ENCODE measurements at regions not wholly inside any gene's neighbourhood (a gene's known extent, or its start where the extent isn't known, plus 50 kb on each side); places are given as distances from the start of the nearest gene placed in this dataset.
"Not testable (repeated sequence)": the region's sequence is repeated elsewhere in the genome, so short reads cannot be mapped to it uniquely, and the experiment has no call there.

DNA sequence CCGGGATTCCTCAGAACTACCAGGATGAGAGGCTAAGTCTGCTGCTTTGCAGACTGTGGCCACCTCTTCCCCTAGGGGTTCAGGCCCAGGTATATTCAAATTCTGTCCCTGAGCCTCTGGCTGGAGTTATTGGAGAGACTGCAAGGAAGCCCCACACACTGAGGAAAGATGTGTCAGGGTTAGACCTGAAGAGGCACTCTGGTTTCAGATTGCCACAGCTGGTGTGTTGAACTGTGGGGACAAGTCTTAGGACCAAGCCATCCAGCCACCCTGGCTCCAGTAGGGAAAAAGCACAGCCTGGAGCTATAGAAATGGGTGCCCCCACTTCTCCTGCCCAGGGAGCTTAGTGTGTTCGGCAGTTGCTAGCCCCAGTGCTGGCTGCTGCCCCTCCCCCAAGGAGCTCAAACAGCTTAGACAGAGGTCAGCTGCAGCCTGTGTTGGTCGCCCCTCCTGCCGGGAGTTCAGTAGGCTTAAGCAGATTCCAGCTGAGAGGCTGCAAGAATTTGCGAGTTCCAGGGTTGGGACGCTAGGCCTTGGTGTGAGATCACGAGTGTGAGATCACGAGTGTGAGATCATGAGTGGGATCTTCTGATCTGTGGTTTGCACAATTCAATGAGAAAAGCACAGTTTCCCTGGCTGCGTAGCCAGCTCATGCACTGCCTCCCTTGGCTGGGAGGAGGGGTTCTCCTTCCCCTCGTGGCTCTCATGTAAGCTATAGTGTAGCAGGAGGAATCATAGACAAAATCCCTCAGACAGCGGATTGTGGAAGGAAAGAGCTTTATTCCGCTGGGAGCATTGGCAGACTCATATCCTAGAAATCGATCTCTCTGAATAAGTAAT lies 552.1 kb upstream of the CHORDC1 start:
- no peak for DNase-seq (ENCODE audit: low read depth in 2 of 2)

DNA sequence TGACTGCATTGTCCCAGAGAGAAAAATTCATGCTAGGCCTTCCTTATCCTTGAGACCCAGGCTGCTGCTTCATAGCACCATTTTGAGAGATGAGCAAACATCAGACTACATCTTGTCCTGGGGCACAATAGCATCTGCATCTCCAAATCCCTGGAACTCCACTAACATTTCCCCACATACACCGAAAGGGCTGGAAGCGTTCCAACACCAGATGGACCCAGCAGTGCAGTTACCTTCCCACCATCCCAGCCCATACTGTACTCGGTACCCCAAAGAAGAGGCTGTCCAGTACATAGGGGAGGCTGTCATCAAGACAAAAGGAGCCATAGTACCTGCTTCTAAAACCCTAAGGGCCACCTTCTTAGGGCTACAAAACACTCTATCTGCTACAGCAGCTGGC lies 547.2 kb upstream of the CHORDC1 start:
- DNase-seq (ENCODE audit: low read depth in 2 of 2): no peak

DNA sequence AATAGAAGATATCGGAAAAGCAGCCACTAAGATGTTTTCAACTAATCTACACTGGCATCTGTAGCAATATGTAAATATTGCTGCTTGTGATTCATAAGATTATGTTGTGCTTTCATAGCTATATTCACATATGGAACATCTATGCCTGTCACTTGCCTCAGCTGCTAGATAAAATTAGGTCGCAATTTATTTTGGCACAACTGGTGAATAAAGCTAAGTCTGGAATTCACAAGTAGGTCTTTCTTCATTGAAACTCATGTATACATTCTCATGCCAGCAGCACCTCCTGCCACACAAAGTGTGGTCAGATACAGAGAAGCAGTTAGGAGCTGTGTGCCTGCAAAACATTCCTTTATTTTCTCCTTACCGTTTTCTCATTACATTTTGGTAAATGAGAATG lies 543.3 kb upstream of the CHORDC1 start:
- DNase-seq (ENCODE audit: low read depth in 2 of 2): no peak

DNA sequence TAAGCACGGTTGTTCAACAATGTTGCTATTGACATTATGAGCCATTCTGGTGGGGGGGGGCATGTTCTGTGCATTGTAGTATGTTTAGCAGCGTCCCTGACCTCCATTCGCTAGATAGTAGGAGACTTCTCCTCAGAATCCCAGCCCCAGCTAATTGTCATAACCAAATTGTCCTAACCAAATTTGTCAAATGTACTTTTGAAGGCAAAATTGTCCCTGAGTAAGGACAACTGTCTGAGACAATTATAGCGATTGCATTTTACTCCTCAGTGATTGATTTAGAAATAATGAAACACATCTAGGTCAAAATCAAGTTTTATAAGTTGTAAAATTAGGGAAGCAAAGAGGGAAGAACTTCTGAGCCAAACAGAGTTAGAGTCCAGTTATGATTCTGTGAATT lies 541.8 kb upstream of the CHORDC1 start:
- no peak for DNase-seq (ENCODE audit: low read depth in 2 of 2)

DNA sequence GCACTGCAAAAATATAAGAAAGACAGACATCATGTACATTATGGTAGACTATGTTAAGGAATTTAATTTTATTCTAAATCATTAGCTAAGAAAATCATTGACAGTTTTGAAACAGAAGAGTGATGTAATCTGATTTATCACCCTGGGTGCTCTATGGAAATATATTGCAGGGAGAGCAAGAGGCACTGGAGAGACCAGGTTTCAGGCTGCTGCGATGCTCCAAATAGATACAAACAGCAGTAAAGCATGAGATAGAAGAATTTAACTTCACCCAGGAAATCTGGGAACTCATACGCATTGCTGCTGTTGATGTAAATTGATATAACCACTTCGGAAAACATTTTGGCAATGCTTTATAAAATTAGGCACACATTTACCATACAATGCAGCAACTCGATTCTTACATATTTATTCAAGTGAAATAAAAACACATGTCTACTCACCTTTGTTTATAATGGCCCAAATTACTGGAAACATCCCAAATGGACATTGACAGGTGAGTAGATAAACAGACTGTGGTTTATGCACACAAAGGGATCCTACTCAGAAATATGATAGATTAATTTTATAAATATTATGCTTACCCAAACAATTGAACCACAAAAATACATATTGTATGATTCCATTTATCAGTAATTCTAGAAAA lies 535.1 kb upstream of the CHORDC1 start:
- DNase-seq (ENCODE audit: low read depth in 2 of 2): no peak

DNA sequence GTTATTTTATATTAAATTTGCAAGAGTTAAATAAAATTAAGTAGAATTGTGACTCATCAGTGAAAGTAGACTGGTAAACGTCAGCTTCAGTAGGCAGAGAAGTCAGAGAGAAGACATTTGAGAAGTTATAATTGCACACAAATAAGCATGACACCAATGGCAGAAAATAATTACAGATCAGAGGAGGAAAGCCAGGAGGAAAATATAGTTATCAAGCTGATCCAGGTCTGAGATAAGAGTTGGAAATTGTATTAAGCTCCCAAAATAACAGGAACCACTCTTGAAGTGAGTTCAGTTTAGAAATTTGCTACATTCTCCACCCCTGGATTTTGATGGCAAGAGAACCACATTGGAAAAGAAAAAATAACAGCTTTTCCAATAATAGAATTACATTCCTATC lies 533.8 kb upstream of the CHORDC1 start:
- DNase-seq (ENCODE audit: low read depth in 2 of 2): no peak

DNA sequence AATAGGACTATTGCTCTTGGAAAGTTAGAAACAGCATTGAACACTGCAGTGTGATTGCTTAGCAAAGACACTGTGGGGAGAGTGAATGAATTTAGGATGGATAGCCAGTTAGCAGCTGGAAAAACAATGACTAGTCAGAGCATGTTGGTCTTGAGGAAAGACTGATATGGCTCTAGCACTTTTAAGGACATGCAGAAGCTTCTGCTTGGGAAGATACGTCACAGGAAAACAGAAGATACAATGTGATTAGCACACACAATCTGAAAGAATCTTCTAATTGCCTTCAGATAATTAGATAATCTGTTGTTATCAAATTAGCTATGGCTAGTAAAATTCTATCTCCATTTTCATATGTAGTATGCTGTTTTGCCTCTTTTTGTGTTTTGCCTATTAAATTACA lies 530.7 kb upstream of the CHORDC1 start:
- DNase-seq (ENCODE audit: low read depth in 2 of 2): no peak

DNA sequence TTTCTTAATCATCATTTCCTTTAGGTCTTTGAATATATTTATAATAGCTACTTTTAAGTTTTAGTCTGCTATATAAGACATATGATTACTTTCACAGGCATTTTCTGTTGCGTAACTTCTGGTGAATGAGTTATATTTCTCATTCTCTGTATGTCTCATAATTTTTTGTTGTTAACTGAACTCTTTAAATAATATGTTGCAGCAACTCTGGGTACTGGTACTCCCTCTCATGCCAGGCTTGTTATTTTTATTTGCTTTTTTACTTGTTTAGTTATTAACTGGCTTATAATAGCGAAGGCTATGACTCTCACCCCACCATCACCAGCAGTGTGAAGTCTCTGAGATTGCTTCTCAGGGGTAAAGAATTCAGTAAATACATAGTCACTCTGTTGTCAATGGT lies 524.2 kb upstream of the CHORDC1 start:
- DNase-seq (ENCODE audit: low read depth in 2 of 2): no peak

DNA sequence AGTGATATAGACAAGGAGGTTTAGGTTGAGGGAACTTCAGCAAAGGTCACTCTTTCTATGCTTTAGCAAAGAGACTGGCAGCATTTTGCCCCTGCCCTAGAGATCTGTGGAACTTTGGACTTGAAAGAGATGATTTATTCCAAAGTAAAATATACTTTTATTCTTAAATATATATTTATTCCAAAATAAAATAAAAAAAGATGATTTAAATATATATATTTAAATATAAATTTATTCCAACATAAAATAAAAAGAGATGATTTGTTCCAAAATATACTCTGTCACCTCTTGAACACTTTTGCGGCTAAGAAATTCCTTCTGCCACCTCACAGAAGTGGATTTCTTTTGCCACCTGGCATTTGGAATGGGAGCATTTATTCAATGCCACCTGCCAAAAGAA lies 521.3 kb upstream of the CHORDC1 start:
- no peak for DNase-seq (ENCODE audit: low read depth in 2 of 2)

DNA sequence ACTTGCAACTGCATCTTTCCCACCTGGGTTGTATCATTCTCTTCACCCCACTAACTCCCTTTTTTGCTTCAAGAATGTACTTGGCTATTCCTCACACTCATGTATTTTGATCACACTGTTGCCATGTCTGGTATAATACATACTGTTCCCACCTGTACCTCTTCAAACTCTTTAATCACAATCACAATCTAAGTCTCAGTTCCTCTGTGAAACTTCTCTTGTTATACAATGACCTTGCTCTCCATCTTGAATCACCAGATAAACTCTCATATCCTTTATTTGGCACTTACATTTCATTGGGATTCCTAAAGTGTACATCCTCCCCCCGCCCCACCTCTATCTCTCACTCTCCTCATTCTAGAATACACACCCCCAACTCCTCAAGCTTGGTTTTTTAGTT lies 516.0 kb upstream of the CHORDC1 start:
- no peak for DNase-seq (ENCODE audit: low read depth in 2 of 2)

DNA sequence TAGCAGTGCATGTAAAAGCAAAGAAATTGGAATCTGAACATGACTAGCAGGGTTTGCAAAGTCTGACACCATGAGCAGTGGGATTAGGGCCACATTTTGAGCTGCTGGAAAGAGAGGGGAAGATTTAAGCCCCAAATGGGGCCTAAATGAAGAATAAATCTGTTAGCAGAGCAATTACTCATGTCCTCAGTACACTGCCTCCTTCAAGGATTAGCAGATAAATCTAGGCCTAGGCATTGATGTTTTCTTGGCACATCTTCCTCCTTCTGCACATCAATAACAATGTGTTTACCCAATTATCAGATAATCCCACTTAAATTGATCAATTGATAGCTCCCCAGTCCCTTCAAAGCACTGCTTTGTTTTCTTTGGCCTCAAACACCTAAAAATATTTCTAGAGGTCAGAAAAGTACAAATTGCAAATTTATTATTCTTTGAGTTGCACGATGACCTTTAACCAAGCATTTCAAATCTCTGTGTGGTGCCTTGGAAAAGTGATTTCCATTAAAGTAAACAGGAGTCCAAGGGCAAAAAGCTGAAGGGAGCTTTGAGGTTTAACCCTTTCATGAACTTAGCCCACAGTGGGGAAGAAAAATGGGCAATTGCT lies 514.7 kb upstream of the CHORDC1 start:
- no peak for DNase-seq (ENCODE audit: low read depth in 2 of 2)

DNA sequence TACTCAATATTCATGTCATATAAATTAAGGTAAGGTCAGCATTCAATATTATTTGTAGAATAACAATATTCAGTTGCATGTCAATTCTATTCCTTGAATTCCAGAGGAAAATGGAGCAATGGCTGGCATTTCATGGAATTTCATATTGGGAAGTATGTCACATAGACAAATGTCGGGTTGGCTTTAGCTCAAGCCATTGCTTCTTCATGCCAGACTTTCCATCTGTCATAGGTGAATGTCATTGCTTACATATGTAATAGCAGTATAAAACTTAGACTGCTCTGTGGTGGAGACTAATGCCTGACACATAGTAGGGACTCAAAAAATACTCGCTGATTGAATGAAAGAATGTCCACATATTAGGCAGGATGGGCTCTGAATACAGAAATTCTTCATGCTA lies 509.6 kb upstream of the CHORDC1 start:
- DNase-seq (ENCODE audit: low read depth in 2 of 2): no peak

DNA sequence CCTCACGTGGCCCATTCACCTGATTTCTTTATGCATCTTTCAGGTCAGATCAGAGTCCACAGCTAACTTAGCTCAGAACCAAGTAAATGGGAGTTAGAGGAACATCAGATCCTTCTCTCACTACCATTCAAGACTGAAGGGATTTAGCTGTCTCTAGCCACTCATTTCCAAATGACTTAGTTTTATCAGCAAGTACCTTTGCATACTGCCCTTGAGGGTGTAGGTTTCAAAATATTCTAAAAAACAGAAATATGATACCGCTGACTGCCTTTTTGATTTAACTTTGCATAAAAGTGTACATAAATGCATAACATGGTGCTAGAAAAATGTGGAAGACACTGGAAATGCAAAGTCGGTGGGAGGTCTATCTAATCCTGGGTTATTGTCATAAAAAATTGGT lies 500.6 kb upstream of the CHORDC1 start:
- DNase-seq (ENCODE audit: low read depth in 2 of 2): no peak

DNA sequence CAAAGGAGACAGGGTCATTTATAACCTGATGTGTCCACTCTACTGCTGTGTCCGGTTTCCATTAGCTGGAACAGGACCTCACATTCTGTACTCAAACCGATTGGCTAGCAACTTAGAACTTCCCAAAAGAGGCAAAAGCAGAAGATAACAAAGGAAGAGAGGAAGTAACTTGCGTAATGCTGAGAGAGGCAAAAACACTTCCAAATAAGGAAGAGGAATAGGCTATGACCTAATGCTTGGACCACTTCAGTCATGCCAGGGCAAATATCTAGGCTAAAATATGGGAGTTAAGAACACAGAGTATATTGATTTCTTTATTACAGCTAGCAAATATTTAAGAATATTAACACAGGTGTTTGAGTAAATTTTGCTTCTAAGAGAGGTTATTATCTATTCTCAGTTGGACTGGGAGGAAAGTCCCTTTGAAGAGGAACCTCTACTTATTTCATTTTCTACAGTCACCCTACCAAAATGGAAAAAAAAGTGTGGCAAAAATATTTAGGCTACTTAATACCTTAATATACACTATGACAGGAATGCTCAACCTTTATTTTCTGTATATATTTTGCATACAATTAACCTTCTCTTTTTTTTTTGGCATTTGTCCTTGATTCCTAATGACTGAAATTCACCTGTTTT lies 499.8 kb upstream of the CHORDC1 start:
- no peak for DNase-seq (ENCODE audit: low read depth in 2 of 2)

DNA sequence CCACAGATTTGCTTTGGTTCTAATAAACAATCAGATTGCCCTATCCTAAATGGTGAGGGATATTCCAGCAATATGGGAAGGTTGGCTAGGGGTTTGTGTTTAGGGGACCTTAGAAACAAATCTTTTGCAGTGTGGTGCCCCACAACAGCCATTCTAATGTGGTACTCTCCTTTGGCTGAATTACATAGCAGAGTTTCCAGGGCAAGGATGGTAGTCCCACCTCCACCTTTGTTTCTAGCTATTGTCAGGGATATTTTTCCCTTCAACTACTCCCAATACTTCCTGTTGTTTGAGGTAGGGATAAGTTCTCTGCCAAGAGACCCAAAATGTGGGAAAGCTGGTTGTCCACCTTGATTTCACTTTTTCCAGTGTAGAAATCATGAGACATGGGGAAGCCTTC lies 494.7 kb upstream of the CHORDC1 start:
- DNase-seq (ENCODE audit: low read depth in 2 of 2): no peak

DNA sequence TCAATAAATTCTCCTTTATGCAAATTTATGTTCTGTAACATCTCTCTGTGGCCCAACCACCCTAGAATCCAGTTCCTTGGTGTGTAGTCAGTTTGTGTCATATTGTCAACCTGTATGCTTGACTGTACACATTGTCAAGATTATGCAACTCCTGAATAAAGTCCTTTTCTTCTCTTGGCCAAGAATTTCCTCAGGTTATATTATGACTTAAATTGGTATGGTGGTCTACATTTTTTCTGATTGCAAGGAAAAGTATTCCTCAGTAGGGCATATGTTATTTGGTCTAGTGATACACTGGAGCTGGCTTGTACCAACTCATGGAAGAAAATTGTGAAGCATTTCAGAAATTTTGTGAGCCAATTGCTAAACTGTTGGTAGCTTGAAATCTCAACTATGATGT lies 482.8 kb upstream of the CHORDC1 start:
- no peak for DNase-seq (ENCODE audit: low read depth in 2 of 2)

DNA sequence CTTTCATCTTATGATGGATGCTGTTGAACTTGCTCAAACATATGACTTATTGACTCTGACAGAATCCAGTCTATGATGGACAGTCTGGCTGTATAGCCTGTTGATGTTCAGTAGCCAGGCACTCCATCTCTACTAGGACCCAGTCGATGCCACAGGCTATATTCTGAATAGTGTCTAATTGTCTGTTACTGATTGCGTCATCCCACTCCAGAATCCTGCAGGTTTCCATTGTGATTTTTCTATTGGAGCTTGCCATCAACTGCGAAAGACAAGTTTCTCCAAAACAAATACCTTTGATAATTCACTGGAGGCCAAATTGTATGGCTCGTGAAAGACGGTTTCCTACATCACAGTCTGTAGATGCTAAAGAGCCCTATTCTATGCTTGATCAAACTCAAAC lies 481.7 kb upstream of the CHORDC1 start:
- DNase-seq (ENCODE audit: low read depth in 2 of 2): no peak

DNA sequence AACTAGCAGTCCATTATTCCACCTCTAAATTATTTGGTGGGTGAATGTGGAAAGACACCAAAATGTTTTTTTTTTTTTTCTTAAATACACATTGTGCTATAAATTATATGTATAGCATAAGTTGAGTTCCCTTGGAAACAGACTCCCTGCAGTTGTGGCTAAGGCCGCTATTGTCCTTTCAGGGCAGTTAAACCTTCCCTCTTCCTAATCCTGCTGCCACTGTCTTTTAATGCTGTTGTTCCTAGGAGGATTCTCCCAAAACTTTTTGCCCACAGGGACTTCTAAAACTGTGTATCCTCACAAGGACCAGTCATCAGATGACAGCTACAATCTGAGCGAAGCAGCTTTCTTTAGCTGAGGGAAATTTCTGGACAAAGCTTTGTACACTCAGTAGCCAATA lies 478.9 kb upstream of the CHORDC1 start:
- no peak for DNase-seq (ENCODE audit: low read depth in 2 of 2)

DNA sequence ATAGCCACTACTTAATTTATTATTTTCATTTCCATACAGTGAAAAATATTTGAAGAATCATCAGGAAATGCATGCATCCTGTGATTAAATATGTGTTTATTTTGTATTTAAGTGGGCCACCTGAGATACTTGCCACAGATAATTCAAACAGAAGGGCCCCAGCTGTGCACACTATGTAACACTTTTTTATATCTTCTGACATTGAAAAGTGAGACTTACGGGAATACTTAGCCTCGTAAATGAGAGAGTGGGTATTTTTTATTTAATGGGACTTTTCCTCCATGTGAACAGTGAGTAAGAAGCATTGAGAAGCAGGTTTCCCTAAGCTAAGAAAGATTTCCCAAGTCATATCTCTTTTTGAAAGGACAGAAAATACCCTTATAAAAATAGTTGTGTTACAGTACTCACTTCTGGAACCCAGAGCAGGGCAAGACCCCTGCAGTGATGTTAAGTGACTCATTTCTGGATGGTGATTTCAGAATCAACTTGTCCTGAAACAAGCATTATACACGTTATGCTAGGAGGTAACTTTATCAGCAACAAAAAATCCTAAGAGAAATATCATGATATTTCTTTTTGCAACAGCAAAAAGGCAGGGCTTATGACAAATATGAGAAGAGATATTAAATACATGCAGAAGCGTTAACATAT lies 478.1 kb upstream of the CHORDC1 start:
- DNase-seq (ENCODE audit: low read depth in 2 of 2): no peak

DNA sequence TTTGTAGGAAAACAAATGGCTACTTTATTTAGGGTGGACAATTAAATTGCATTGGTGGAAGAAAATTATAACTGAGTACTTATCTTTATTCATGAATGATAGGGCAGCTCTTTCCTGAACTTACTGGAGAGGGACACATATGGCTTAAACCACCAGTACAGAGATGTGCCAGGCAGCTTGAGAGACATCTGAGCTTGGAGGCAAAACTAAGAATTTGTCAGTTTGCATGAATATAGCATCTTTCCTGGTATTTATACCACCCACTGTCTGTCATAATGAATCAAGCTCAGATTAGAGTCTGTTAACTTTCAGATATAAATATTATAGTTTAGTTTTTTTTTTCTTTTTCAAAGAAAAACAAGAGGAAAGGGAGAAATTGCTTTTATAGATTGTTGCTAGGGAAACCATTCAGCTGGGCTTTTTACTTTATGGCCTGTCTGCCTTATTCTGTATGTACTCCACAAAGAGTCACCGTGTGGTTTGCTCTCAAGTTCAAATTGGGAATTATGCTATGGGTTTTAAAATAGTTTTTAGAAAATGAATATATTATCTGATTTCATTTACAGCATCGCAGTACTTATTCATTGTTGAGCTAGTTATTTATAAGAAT lies 477.0 kb upstream of the CHORDC1 start:
- no peak for DNase-seq (ENCODE audit: low read depth in 2 of 2)

DNA sequence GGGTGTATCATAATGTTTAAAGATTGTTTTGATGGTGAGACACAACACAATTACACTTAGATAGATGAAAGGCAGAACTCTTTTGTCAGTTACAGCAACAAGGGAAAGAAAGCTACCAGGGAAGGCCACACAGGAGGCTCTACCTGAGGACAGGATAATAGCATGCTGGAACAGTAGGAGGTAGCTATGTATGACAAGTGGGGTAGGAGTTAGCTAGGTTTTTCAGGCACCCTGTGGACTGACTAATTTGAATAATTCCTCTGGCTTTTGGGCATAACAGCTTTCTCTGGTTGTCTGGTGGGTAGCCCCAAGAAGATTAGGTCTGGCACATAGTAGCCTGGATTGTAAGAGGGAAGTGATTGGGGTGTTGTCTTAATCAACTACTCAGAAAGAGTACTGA lies 475.4 kb upstream of the CHORDC1 start:
- no peak for DNase-seq (ENCODE audit: low read depth in 2 of 2)

DNA sequence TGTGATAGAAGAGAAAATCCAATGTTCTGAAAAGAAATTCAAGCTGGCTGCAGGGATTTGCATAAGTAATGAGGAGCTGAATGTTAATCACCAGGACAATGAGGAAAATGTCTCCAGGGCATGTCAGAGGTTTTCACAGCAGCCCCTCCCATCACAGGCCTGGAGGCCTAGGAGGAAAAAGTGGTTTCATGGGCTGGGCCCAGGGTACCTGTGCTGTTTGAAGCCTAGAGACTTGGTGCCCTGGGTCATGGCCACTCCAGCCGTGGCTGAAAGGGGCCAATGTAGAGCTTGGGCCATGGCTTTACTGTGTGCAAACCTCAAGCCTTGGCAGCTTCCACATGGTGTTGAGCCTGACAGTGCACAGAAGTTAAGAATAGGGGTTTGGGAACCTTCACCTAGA lies 452.6 kb upstream of the CHORDC1 start:
- DNase-seq (ENCODE audit: low read depth in 2 of 2): not testable (repeated sequence)

Measured in stimulated activated CD4-positive, alpha-beta T cell treated with anti-CD3 and anti-CD28 coated beads, Interleukin-1b, Interleukin-23, amount 100 ng/mL, for 4 hours (primary cell).